ENCODE measurements at regions not wholly inside any gene's neighbourhood (a gene's known extent, or its start where the extent isn't known, plus 50 kb on each side); places are given as distances from the start of the nearest gene placed in this dataset.

GRCh38 chr4:157908691-157909090, 264.1 kb downstream of the GASK1B start:
- no peak for DNase-seq (ENCODE audit: low spot score)
- in situ Hi-C loops (cut with MboI; ENCODE audit: low pct_unique_long_range_greater_than_20kb, low sequenced_read_pairs, unreplicated experiment), result no loop called here

GRCh38 chr4:157908031-157908430, 264.8 kb downstream of the GASK1B start:
- TF ChIP-seq CTCF (IDR thresholded peaks at IDR 0.05; ENCODE audit: extremely low read depth, insufficient read depth, missing control alignments), result no peak
- in situ Hi-C loops (cut with MboI; ENCODE audit: low pct_unique_long_range_greater_than_20kb, low sequenced_read_pairs, unreplicated experiment), result no loop called here
- DNase-seq (ENCODE audit: low spot score), result no peak

More at GRCh38 chr4:157908691-157909090, 264.1 kb downstream of the GASK1B start:
- TF ChIP-seq CTCF (IDR thresholded peaks at IDR 0.05; ENCODE audit: extremely low read depth, insufficient read depth, missing control alignments), result no peak

- DNase-seq (ENCODE audit: low spot score), result no peak
- in situ Hi-C loops (cut with MboI; ENCODE audit: low pct_unique_long_range_greater_than_20kb, low sequenced_read_pairs, unreplicated experiment), result no loop called here
- TF ChIP-seq CTCF (IDR thresholded peaks at IDR 0.05; ENCODE audit: extremely low read depth, insufficient read depth, missing control alignments), result no peak
These were observed 265.4 kb downstream of the GASK1B start for GRCh38 chr4:157907226-157907946.

GRCh38 chr4:157898836-157899605, 273.8 kb downstream of the GASK1B start:
- no peak for DNase-seq (ENCODE audit: low spot score)
- in situ Hi-C loops (cut with MboI; ENCODE audit: low pct_unique_long_range_greater_than_20kb, low sequenced_read_pairs, unreplicated experiment), result no loop called here
- TF ChIP-seq CTCF (IDR thresholded peaks at IDR 0.05; ENCODE audit: extremely low read depth, insufficient read depth, missing control alignments), result no peak

- in situ Hi-C loops (cut with MboI; ENCODE audit: low pct_unique_long_range_greater_than_20kb, low sequenced_read_pairs, unreplicated experiment), result no loop called here
- DNase-seq (ENCODE audit: low spot score), result no peak
- no peak for TF ChIP-seq CTCF (IDR thresholded peaks at IDR 0.05; ENCODE audit: extremely low read depth, insufficient read depth, missing control alignments)
These were observed 274.9 kb downstream of the GASK1B start for GRCh38 chr4:157897855-157898370.

GRCh38 chr4:157896726-157897125, 276.1 kb downstream of the GASK1B start:
- no peak for DNase-seq (ENCODE audit: low spot score)
- TF ChIP-seq CTCF (IDR thresholded peaks at IDR 0.05; ENCODE audit: extremely low read depth, insufficient read depth, missing control alignments), result no peak
- in situ Hi-C loops (cut with MboI; ENCODE audit: low pct_unique_long_range_greater_than_20kb, low sequenced_read_pairs, unreplicated experiment), result no loop called here

Measured in GM13977 (cell line).